IMR-90 (cell line): ENCODE measurements at regions not wholly inside any gene's neighbourhood (a gene's known extent, or its start where the extent isn't known, plus 50 kb on each side); places are given as distances from the start of the nearest gene placed in this dataset.

ENCODE experiments used
- BHLHE40 ChIP-seq: fragments of 150-350 bp; IDR thresholded peaks from 2 replicates; pipeline ENCODE4 v1.6.1; 2016; ENCODE audit warnings: mild to moderate bottlenecking, low read depth, low read length
- CEBPB ChIP-seq: IDR thresholded peaks from 2 replicates; pipeline ENCODE4 v1.6.1; 2012; ENCODE audit warnings: low read depth, low read length, improper control_type of control experiment
- CHD1 ChIP-seq: IDR thresholded peaks from 2 replicates; pipeline ENCODE4 v1.6.1; 2012; ENCODE audit warnings: low read depth, low read length, improper control_type of control experiment
- FOS ChIP-seq: fragments of 150-350 bp; IDR thresholded peaks from 2 replicates; pipeline ENCODE4 v1.6.1; 2016; ENCODE audit warnings: low read depth, low read length
- MAFK ChIP-seq: IDR thresholded peaks from 2 replicates; pipeline ENCODE4 v1.6.1; 2012; ENCODE audit warnings: low read depth, low read length, improper control_type of control experiment
- MXI1 ChIP-seq: IDR thresholded peaks from 2 replicates; pipeline ENCODE4 v1.6.1; 2012; ENCODE audit warnings: low read depth, mild to moderate bottlenecking, low read length, moderate library complexity, borderline replicate concordance
- NFE2L2 ChIP-seq: fragments of 150-350 bp; IDR thresholded peaks from 2 replicates; pipeline ENCODE4 v1.6.1; 2016; ENCODE audit warnings: low read depth, mild to moderate bottlenecking, low read length
- POLR2A ChIP-seq: IDR thresholded peaks from 2 replicates; pipeline ENCODE4 v1.6.1; 2012; ENCODE audit warnings: mild to moderate bottlenecking, low read depth, low read length
- RAD21 ChIP-seq: IDR thresholded peaks from 2 replicates; pipeline ENCODE4 v1.6.1; 2012; ENCODE audit warnings: low read length, improper control_type of control experiment
- RCOR1 ChIP-seq: IDR thresholded peaks from 2 replicates; pipeline ENCODE4 v1.6.1; 2012; ENCODE audit warnings: mild to moderate bottlenecking, low read length, improper control_type of control experiment; ENCODE audit not compliant: insufficient replicate concordance
- RFX5 ChIP-seq: IDR thresholded peaks from 2 replicates; pipeline ENCODE4 v1.8.0; 2012; ENCODE audit warnings: low read depth, mild to moderate bottlenecking, low read length, moderate library complexity
- TF ChIP-seq, protein P1 (sequence below): fragments of 150-350 bp; IDR thresholded peaks from 2 replicates; pipeline ENCODE4 v1.6.1; 2016; ENCODE audit warnings: low read depth, mild to moderate bottlenecking, low read length, moderate library complexity, borderline replicate concordance
- TF ChIP-seq, protein P2 (sequence below): conservative IDR thresholded peaks from 2 replicates; pipeline ENCODE4 v1.5.1; 2012; ENCODE audit warnings: mild to moderate bottlenecking, low read depth, low read length, improper control_type of control experiment
- TF ChIP-seq, protein P3 (sequence below): fragments of 150-350 bp; IDR thresholded peaks from 2 replicates; pipeline ENCODE4 v1.6.1; 2017; ENCODE audit warnings: mild to moderate bottlenecking, antibody characterized with exemption, low read length, low read depth

DNA sequence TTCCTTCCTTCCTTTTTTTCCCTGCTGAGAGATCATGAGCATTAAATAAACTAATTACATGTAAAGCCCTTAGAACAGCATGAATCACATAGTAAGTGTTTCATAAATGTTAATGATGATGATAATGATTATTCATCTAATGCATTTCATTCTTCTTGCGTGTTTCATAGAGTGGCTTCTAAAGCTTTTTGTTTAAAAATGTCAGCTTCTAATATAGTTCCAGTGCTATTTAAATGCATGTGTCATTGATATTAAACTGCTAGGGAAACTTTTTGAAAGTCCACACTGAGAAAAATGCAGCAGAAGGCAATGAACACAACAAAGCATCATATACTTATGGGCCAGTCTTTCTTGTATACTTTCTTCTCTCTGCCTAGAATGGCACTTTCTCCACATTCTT is 894.8 kb downstream of the REEP3 start:
- TF ChIP-seq RCOR1 (no peak), POLR2A (no peak), RFX5 (no peak), BHLHE40 (no peak), RAD21 (no peak), CHD1 (no peak), CEBPB (no peak), MAFK (no peak), NFE2L2 (no peak), MXI1 (no peak), FOS (no peak)
- TF ChIP-seq, protein P1, sequence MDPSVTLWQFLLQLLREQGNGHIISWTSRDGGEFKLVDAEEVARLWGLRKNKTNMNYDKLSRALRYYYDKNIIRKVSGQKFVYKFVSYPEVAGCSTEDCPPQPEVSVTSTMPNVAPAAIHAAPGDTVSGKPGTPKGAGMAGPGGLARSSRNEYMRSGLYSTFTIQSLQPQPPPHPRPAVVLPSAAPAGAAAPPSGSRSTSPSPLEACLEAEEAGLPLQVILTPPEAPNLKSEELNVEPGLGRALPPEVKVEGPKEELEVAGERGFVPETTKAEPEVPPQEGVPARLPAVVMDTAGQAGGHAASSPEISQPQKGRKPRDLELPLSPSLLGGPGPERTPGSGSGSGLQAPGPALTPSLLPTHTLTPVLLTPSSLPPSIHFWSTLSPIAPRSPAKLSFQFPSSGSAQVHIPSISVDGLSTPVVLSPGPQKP, result no peak
- TF ChIP-seq, protein P2, sequence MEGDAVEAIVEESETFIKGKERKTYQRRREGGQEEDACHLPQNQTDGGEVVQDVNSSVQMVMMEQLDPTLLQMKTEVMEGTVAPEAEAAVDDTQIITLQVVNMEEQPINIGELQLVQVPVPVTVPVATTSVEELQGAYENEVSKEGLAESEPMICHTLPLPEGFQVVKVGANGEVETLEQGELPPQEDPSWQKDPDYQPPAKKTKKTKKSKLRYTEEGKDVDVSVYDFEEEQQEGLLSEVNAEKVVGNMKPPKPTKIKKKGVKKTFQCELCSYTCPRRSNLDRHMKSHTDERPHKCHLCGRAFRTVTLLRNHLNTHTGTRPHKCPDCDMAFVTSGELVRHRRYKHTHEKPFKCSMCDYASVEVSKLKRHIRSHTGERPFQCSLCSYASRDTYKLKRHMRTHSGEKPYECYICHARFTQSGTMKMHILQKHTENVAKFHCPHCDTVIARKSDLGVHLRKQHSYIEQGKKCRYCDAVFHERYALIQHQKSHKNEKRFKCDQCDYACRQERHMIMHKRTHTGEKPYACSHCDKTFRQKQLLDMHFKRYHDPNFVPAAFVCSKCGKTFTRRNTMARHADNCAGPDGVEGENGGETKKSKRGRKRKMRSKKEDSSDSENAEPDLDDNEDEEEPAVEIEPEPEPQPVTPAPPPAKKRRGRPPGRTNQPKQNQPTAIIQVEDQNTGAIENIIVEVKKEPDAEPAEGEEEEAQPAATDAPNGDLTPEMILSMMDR, result no peak
- TF ChIP-seq, protein P3, sequence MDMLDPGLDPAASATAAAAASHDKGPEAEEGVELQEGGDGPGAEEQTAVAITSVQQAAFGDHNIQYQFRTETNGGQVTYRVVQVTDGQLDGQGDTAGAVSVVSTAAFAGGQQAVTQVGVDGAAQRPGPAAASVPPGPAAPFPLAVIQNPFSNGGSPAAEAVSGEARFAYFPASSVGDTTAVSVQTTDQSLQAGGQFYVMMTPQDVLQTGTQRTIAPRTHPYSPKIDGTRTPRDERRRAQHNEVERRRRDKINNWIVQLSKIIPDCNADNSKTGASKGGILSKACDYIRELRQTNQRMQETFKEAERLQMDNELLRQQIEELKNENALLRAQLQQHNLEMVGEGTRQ, result no peak
